GM12873 (cell line): ENCODE measurements at regions not wholly inside any gene's neighbourhood (a gene's known extent, or its start where the extent isn't known, plus 50 kb on each side); places are given as distances from the start of the nearest gene placed in this dataset.

Experiments used
- TF ChIP-seq, protein P1 (sequence below): IDR thresholded peaks from 2 replicates; pipeline ENCODE4 v1.5.1; 2012; ENCODE audit warnings: low read depth, mild to moderate bottlenecking, moderate library complexity, low read length, control low read depth; ENCODE audit not compliant: insufficient read depth; ENCODE audit errors: missing control alignments

DNA sequence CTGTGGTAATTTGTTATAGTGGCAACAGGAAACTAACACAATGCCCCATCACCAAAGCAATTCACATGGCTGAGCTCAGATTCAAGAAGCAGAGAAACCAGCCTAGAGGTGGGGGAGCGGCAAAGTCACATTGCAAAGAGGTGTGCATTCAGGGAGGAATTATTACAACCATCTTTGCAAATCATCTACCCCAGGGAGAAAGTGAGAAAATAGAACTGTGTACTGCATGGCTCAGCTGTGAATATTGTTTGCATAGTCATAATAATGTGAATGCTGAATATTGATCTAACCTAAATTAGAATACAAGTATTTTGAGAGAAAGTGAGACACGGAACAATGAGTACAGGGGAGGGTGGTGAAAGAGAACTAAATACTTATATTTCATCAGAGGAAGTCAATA is 387.9 kb downstream of the BCOR start:
- TF ChIP-seq, protein P1, sequence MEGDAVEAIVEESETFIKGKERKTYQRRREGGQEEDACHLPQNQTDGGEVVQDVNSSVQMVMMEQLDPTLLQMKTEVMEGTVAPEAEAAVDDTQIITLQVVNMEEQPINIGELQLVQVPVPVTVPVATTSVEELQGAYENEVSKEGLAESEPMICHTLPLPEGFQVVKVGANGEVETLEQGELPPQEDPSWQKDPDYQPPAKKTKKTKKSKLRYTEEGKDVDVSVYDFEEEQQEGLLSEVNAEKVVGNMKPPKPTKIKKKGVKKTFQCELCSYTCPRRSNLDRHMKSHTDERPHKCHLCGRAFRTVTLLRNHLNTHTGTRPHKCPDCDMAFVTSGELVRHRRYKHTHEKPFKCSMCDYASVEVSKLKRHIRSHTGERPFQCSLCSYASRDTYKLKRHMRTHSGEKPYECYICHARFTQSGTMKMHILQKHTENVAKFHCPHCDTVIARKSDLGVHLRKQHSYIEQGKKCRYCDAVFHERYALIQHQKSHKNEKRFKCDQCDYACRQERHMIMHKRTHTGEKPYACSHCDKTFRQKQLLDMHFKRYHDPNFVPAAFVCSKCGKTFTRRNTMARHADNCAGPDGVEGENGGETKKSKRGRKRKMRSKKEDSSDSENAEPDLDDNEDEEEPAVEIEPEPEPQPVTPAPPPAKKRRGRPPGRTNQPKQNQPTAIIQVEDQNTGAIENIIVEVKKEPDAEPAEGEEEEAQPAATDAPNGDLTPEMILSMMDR = no peak

DNA sequence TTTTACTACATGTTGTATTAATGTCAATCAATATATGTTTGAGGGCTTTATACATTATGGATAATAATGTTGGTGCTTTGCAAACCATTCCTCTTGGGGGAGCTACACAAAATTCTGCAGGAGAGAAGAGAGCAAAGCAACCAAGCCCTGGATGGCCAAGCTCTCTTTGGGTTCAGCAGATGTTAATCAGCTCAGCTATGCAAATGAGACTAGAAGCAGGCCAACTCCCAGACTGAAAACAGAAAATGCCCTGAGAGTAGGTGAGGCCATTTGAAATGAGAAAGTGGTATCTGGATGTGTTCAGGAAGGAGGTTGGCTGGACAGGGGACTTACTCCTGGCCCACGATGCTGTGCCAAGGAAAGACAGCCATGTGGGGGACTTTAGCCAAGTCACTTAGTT is 387.0 kb downstream of the BCOR start:
- TF ChIP-seq, protein P1 = no peak

DNA sequence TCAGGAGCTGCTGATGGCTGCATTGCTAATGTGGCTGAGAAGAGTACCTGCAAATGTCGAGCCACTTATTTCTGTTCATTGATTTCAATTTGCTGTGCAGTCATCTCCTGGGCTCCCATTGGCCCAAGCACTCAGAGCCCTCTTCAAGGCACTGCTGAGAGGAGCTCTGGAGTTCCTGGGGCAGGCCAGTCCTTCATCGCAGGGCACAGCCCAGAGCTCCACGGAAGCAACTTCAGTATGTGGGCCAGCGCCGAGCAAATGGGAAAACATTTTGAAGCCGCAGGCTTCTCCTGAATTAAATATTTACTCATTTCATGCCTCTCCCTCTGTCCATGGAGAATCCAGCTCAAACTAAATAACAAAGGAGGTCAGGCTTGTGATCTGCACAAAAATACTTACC is 383.3 kb downstream of the BCOR start:
- TF ChIP-seq, protein P1 = no peak

DNA sequence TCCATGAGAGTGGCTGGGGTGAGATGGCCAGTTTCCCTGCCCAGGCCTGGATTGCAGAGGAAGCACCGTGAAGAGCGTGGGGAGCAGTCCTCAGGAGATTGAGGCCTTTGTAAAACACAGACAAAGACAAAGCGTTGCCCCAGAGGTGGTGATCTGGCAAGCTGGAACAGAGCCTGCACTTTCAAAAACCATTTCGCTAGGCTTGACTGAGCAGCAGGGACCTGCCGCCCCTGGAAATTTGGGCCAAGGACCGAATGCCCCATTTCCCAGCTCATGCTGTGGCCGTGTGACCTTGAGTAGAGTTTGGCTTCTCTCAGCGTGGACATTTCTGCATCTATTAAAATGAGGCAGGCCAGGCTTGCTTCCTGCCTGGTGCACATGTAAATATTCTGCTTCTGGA is 381.4 kb downstream of the BCOR start:
- TF ChIP-seq, protein P1 = no peak

DNA sequence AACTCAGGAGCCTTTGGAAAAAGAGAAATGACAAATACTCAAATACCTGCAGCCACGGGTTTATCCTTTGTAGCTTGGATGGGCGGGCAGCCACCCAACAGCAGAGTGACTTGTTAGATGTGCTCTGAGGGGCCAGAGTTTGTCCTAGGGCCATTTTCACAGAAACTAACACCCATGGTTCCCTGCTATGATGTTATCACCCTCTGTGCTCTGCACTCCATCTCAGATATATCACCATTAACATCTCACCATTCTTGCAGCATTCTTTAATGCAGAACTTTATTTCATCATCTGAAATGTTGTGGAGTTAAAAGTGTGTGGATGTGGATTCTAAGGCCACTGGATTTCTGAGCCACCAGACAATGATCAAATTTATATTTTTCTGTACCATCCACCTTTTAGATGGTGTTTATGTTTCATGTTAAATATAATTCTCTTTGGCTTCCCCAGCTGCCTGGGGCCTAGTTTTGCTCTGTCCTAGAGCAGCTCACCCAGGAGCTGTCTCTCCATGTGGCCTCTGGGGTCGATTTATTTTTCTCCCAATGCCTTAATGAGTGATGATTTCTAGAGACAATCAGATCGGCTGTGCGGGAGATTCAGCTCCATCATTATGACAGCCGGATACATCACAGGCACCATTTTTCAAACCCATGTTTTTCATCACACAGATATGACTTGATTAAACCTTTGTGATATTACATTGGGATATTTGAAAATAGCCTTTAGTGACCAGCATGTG is 380.8 kb downstream of the BCOR start:
- TF ChIP-seq, protein P1 = no peak

DNA sequence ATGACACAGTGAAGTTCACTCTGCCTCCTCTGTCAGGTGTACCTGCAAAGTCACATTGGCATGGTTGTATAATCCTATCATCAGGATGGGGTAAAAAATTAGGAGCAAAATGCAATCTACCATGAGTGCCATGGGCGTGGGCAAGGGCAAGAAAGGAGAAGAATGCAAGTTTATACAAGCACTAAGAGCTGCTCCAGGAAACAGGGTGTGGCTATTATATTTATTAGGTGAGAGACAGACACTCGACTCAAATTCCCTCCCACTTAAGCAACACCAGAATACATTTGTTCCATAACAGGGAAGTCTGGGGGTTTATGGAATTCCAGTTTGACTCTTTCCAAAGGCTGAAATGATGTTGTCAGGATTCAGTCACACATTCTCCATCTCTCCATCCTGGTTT is 378.8 kb downstream of the BCOR start:
- TF ChIP-seq, protein P1 = no peak

DNA sequence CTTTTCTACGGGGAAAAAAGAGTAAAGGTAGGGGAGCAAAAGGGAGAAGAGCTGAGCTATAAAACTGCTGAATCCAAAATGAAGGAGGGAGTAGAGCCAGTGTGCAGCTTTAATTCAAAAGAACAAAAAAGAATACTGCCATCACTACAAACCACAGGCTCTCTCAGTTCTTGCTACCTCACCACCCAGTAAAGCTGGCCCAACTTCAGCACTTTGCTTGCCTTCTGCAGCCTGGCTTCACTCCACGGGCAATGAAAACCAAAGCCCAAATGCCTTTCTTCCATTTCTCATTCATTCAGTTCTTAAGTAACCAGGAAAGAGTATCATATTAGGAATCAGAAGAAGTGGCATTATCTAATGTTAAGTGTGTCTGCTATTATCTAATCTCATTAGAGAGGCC is 376.8 kb downstream of the BCOR start:
- TF ChIP-seq, protein P1 = no peak
